HepG2 (cell line): ENCODE measurements at regions not wholly inside any gene's neighbourhood (a gene's known extent, or its start where the extent isn't known, plus 50 kb on each side); places are given as distances from the start of the nearest gene placed in this dataset.

Source experiments
- ATAC-seq: fragments of 200-7000 bp; cut with Tn5 transposase; 3 replicates; pipeline ENCODE4 v1.9.1; 2020; ENCODE audit warnings: mild to moderate bottlenecking, moderate library complexity
- BruUV-seq: library from RNA; stranded (reverse); fragments of 400-500 nt; replicated peaks from 2 replicates; lab custom pipeline; 2021; lab: Mats Ljungman, UMichigan
- CTCF ChIA-PET: fragments of 300-600 bp; formaldehyde crosslinking; extraction: SDS; loops from one replicate; lab custom pipeline; 2021; ENCODE audit warnings: low total read pairs, inconsistent platforms, low intra/inter-chr PET ratio; lab: Yijun Ruan, JAX
- POLR2A ChIA-PET: fragments of 350-600 bp; sonication (Branson Sonifier 250); formaldehyde crosslinking; loops from one replicate; lab custom pipeline; 2020; ENCODE audit warnings: antibody characterized with exemption, inconsistent platforms; lab: Yijun Ruan, JAX
- DNase-seq: peaks from one replicate; pipeline ENCODE4 v3.0.0-alpha.2; 2015; ENCODE audit warnings: low spot score
- FAIRE-seq: peaks from 3 replicates; lab custom pipeline; 2011; peaks lifted over from hg19 to GRCh38; lab: Jason Lieb, UNC
- H2AFZ ChIP-seq: one replicate; pipeline ENCODE4 v1.6.1; 2011; ENCODE audit warnings: low read length, inconsistent platforms
- H3K27ac ChIP-seq: fragments of 300-600 bp; 3 replicates; pipeline ENCODE4 v1.8.0; 2011; ENCODE audit warnings: mixed run types, mild to moderate bottlenecking, mixed read lengths, low read length, inconsistent platforms; ENCODE audit not compliant: insufficient read depth; ENCODE audit errors: extremely low read length
- H3K27me3 ChIP-seq, 2 experiments: fragments of 200-600 bp in 1 of 2; 2 replicates in 1 of 2; 3 replicates in 1 of 2; pipeline versions ENCODE4 v1.6.0 to v1.8.0; 2011; ENCODE audit warnings: low read length in 2 of 2, mild to moderate bottlenecking in 2 of 2, moderate library complexity in 2 of 2, inconsistent platforms in 1 of 2; ENCODE audit not compliant: insufficient read depth in 2 of 2, control insufficient read depth in 1 of 2
- H3K36me3 ChIP-seq, 2 experiments: fragments of 200-600 bp in 1 of 2; replicated peaks in 1 of 2; 2 replicates in 1 of 2; 3 replicates in 1 of 2; pipeline versions ENCODE4 v1.5.1 to v1.8.0; 2011; ENCODE audit warnings: low read length in 2 of 2, inconsistent platforms in 1 of 2; ENCODE audit not compliant: insufficient read depth in 2 of 2, control insufficient read depth in 1 of 2
- H3K4me1 ChIP-seq: 2 replicates; pipeline ENCODE4 v1.5.1; 2012; ENCODE audit warnings: low read length, inconsistent platforms; ENCODE audit not compliant: insufficient read depth
- H3K4me2 ChIP-seq: 2 replicates; pipeline ENCODE4 v1.6.0; 2011; ENCODE audit warnings: low read depth, low read length, inconsistent platforms
- H3K4me3 ChIP-seq, 3 experiments: fragments of 200-600 bp in 1 of 3; sonication (generic), shearing (Covaris generic) in 1 of 3; replicated peaks in 1 of 3; 2 replicates each; pipeline ENCODE4 v1.5.1; 2011 to 2016; ENCODE audit warnings: low read length in 3 of 3, inconsistent platforms in 2 of 3, low read depth in 2 of 3, mild to moderate bottlenecking in 2 of 3, control low read depth in 1 of 3, mixed read lengths in 1 of 3; ENCODE audit not compliant: insufficient read depth in 1 of 3
- H3K79me2 ChIP-seq: one replicate; pipeline ENCODE4 v1.6.1; 2011; ENCODE audit warnings: low read length, inconsistent platforms; ENCODE audit not compliant: insufficient read depth
- H3K9ac ChIP-seq: 2 replicates; pipeline ENCODE4 v1.6.0; 2011; ENCODE audit warnings: mild to moderate bottlenecking, low read depth, low read length, inconsistent platforms; ENCODE audit not compliant: insufficient read depth
- H3K9me3 ChIP-seq: 2 replicates; pipeline ENCODE4 v1.5.1; 2012; ENCODE audit warnings: mild to moderate bottlenecking, low read length
- H4K20me1 ChIP-seq: 2 replicates; pipeline ENCODE4 v1.6.0; 2011; ENCODE audit warnings: inconsistent platforms, mild to moderate bottlenecking, low read length, moderate library complexity; ENCODE audit not compliant: insufficient read depth
- GABPA ChIP-seq, 2 experiments: IDR thresholded peaks; 2 replicates each; pipeline ENCODE4 v1.6.1; 2011 to 2016; ENCODE audit warnings: low read depth in 2 of 2, low read length in 1 of 2, missing biosample characterization in 1 of 2, missing genetic modification characterization in 1 of 2
- MBNL3 ChIP-seq: fragments of 250-450 bp; sonication (Bioruptor Pico); conservative IDR thresholded peaks from 2 replicates; pipeline ENCODE4 v1.8.0; 2022; ENCODE audit warnings: mild to moderate bottlenecking, inconsistent platforms
- MEIS1 ChIP-seq: sonication (generic); formaldehyde crosslinking; IDR thresholded peaks from 2 replicates; pipeline ENCODE4 v1.9.0; 2021; ENCODE audit warnings: mild to moderate bottlenecking, missing genetic modification reagents, moderate library complexity, borderline replicate concordance
- MTF2 ChIP-seq: sonication (generic); formaldehyde crosslinking; IDR thresholded peaks from 2 replicates; pipeline ENCODE4 v1.5.0; 2020; ENCODE audit warnings: missing genetic modification reagents, borderline replicate concordance
- PAXIP1 ChIP-seq: sonication (generic); formaldehyde crosslinking; conservative IDR thresholded peaks from 2 replicates; pipeline ENCODE4 v1.4.0; 2020; ENCODE audit warnings: mild to moderate bottlenecking, missing genetic modification reagents, moderate library complexity
- SIX4 ChIP-seq: sonication (generic); formaldehyde crosslinking; IDR thresholded peaks from 2 replicates; pipeline ENCODE4 v1.4.0; 2020; ENCODE audit warnings: missing genetic modification reagents
- SMARCE1 ChIP-seq: fragments of 450-650 bp; IDR thresholded peaks from 2 replicates; pipeline ENCODE4 v1.6.1; 2017; ENCODE audit warnings: borderline replicate concordance
- TAF15 ChIP-seq: fragments of 200-400 bp; formaldehyde crosslinking; IDR thresholded peaks from one replicate; pipeline ENCODE4 v1.6.1; 2018; ENCODE audit warnings: mild to moderate bottlenecking, low read depth, low read length; ENCODE audit not compliant: poor library complexity, severe bottlenecking
- TIGD3 ChIP-seq: sonication (generic); formaldehyde crosslinking; IDR thresholded peaks from 2 replicates; pipeline ENCODE4 v1.5.1; 2020; ENCODE audit warnings: mild to moderate bottlenecking, missing genetic modification reagents, borderline replicate concordance
- ZNF124 ChIP-seq: sonication (generic); formaldehyde crosslinking; IDR thresholded peaks from 2 replicates; pipeline ENCODE4 v1.4.0; 2020; ENCODE audit warnings: missing genetic modification reagents
- ZNF367 ChIP-seq: sonication (generic); formaldehyde crosslinking; IDR thresholded peaks from 2 replicates; pipeline ENCODE4 v1.4.0; 2020; ENCODE audit warnings: missing genetic modification reagents, borderline replicate concordance
- ZNF788 ChIP-seq: sonication (generic); formaldehyde crosslinking; IDR thresholded peaks from 2 replicates; pipeline ENCODE4 v1.5.0; 2020; ENCODE audit warnings: mild to moderate bottlenecking, missing genetic modification reagents, borderline replicate concordance
- WGBS: methylation state at CpG from one replicate; pipeline ENCODE4 v1.1.6; 2017; ENCODE audit warnings: low lambda C conversion rate; 5-methylcytosine and 5-hydroxymethylcytosine counted together
- in situ Hi-C: cut with HindIII; loops from 2 replicates; pipeline ENCODE4 v1.10.0; 2017; ENCODE audit warnings: low pct_unique_long_range_greater_than_20kb; ENCODE audit not compliant: extremely low pct_ligation_motif_present
- intact Hi-C: fragments of 100-400 bp; cut with micrococcal nuclease; formaldehyde crosslinking; loops from one replicate; pipeline ENCODE4 v1.10.0; 2022; ENCODE audit not compliant: unreplicated experiment

DNA sequence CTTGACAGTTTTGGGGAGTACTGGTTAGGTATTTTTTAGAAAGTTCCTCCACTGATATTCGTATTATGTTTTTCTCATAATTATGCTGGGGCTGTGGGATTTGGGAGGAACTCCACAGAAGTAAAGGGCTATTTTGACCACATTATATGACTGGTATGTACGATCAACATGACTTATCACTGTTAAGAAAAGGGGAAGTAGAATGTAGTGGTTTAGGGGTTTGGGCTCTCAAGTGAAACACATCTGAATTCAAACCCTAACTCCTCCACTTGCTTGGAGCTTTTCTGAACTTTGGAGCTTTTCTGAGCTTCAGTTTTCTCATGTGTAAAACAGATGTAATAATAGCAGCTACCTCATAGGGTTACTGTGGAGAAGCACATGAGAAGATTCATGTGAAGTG, 96.4 kb upstream of the C1GALT1C1 start (continued):
- TF ChIP-seq MEIS1 (CRISPR knock-in tag) (no peak), TIGD3 (no peak), ZNF124 (CRISPR knock-in tag) (no peak)

- ChIA-PET POLR2A (interaction anchor here (2.1 kb wide), 1 partner anchor 27 kb away, joined by 4 read pairs; no protein-coding TSS in a partner anchor), CTCF (no interaction called here)
- FAIRE-seq (no peak), ATAC-seq (no peak), DNase-seq (no peak)
- H3K36me3 ChIP-seq = no peaks in the 10 kb centered on the region
- H4K20me1 ChIP-seq = no peaks in the 10 kb centered on the region
- H3K79me2 ChIP-seq = no peaks in the 10 kb centered on the region
- intact Hi-C loops = no loop called here
- H3K4me3 ChIP-seq = no peak overlapping the region
- TF ChIP-seq SIX4 (CRISPR knock-in tag) (no peak), ZNF367 (CRISPR knock-in tag) (no peak), MBNL3 (CRISPR knock-in tag) (no peak), SMARCE1 (no peak), PAXIP1 (no peak), MTF2 (no peak), ZNF124 (CRISPR knock-in tag) (no peak), ZNF788 (CRISPR knock-in tag) (no peak), TAF15 (no peak), GABPA (IDR thresholded peaks at IDR 0.05; ENCODE audit: low read depth, low read length) (no peak), GABPA (CRISPR knock-in tag; IDR thresholded peaks at IDR 0.05; ENCODE audit: low read depth) (no peak)
- in situ Hi-C loops = no loop called here
- no peak overlapping the region for H3K4me2 ChIP-seq
- H3K27ac ChIP-seq = no peak overlapping the region
- H3K9me3 ChIP-seq = no peaks in the 10 kb centered on the region
- no peak overlapping the region for H2AFZ ChIP-seq
- no peaks in the 10 kb centered on the region for H3K4me1 ChIP-seq
- 6% methylated on average over 1 of the region's 1 CpG for WGBS
- H3K27me3 ChIP-seq = no peaks in the 10 kb centered on the region
- BruUV-seq = no TSS peak
- H3K9ac ChIP-seq = no peak overlapping the region
Observed at GRCh38 chrX:120725874-120726273, 96.0 kb upstream of the C1GALT1C1 start.
